ENCODE measurements at regions not wholly inside any gene's neighbourhood (a gene's known extent, or its start where the extent isn't known, plus 50 kb on each side); places are given as distances from the start of the nearest gene placed in this dataset.
A peak's percentile ranks its signal among the peaks of the same experiment; 100 is the strongest.

DNA sequence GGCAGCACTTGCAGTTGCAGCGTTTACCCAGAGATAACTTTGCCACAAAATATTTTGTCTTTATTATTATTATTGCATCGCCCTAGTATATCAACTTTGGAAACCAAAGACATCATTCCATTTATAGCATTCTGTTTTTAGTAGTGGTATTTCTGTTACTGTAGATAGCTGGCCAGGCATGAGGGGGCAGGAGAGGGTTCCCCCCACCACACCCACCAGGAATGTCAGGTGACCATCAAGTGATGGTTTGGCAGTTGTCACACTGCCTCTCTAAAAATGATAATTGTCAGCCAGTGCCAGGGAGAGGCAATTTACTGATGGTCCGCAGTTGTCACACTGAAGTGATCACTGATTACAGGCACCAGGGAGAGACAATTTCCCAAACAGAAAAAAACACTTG, 135.6 kb downstream of the TSEN15 start:
- no peak overlapping the region for H3K4me3 ChIP-seq
- intact Hi-C loops (cut with DNase I) = no loop called here
- H3K4me1 ChIP-seq = no peaks in the 10 kb centered on the region
- H3K27me3 ChIP-seq = no peaks in the 10 kb centered on the region
- H3K27ac ChIP-seq = no peak overlapping the region
- H3K36me3 ChIP-seq = no peaks in the 10 kb centered on the region
- no peak for DNase-seq (ENCODE audit: extremely low spot score in 2 of 2)
- no peak for TF ChIP-seq POLR2AphosphoS5 (IDR thresholded peaks at IDR 0.05; ENCODE audit: insufficient read depth in 1 of 2, low read depth in 1 of 2)
- no peak for TF ChIP-seq POLR2A (IDR thresholded peaks at IDR 0.05)
- TF ChIP-seq CTCF (IDR thresholded peaks at IDR 0.05) = no peak
- H3K9me3 ChIP-seq = no peaks in the 10 kb centered on the region

GRCh38 chr1:184188037-184188436, 136.5 kb downstream of the TSEN15 start:
- H3K27ac ChIP-seq = no peak overlapping the region
- DNase-seq (ENCODE audit: extremely low spot score in 2 of 2) = no peak
- no peaks in the 10 kb centered on the region for H3K36me3 ChIP-seq
- H3K4me1 ChIP-seq = no peaks in the 10 kb centered on the region
- H3K9me3 ChIP-seq = no peaks in the 10 kb centered on the region
- no peak overlapping the region for H3K4me3 ChIP-seq
- no peaks in the 10 kb centered on the region for H3K27me3 ChIP-seq
- intact Hi-C loops (cut with DNase I) = no loop called here
- no peak for TF ChIP-seq POLR2AphosphoS5 (IDR thresholded peaks at IDR 0.05; ENCODE audit: insufficient read depth in 1 of 2, low read depth in 1 of 2)
- TF ChIP-seq POLR2A (IDR thresholded peaks at IDR 0.05) = no peak
- no peak for TF ChIP-seq CTCF (IDR thresholded peaks at IDR 0.05)

GRCh38 chr1:184189361-184189760, 137.8 kb downstream of the TSEN15 start:
- no peaks in the 10 kb centered on the region for H3K27me3 ChIP-seq
- H3K9me3 ChIP-seq = no peaks in the 10 kb centered on the region
- no peak overlapping the region for H3K27ac ChIP-seq
- intact Hi-C loops (cut with DNase I) = no loop called here
- TF ChIP-seq CTCF (IDR thresholded peaks at IDR 0.05) (no peak), POLR2A (IDR thresholded peaks at IDR 0.05) (no peak), POLR2AphosphoS5 (IDR thresholded peaks at IDR 0.05; ENCODE audit: insufficient read depth in 1 of 2, low read depth in 1 of 2) (no peak)
- H3K4me3 ChIP-seq = no peak overlapping the region
- H3K36me3 ChIP-seq = no peaks in the 10 kb centered on the region
- no peaks in the 10 kb centered on the region for H3K4me1 ChIP-seq
- DNase-seq (ENCODE audit: extremely low spot score in 2 of 2) = no peak

DNA sequence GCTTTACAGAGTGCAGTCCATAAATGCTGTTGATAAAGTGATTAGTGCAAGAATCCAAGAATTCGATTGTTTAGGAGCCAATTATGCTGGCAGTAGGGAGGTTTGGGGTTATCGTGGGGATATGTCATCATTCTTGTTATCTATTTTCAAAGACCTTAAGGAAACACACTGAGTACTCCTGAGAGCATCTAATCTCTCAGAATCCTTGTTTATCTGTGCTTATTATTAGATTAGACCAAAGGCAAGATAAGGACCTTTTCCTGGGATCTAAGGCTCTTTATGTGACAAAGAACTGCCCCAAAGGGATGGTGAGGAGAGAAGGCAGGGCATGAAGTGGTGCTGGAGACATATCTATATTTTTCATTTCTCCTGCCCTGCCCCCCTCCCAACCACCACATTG, 139.1 kb downstream of the TSEN15 start:
- no peak for DNase-seq (ENCODE audit: extremely low spot score in 2 of 2)
- TF ChIP-seq POLR2AphosphoS5 (IDR thresholded peaks at IDR 0.05; ENCODE audit: insufficient read depth in 1 of 2, low read depth in 1 of 2) (no peak), POLR2A (IDR thresholded peaks at IDR 0.05) (no peak), CTCF (IDR thresholded peaks at IDR 0.05) (no peak)
- Histone ChIP-seq H3K27me3 (no peaks in the 10 kb centered on the region), H3K36me3 (no peaks in the 10 kb centered on the region), H3K4me1 (no peaks in the 10 kb centered on the region), H3K4me3 (no peak overlapping the region), H3K9me3 (no peaks in the 10 kb centered on the region), H3K27ac (no peak overlapping the region)
- intact Hi-C loops (cut with DNase I) = no loop called here

DNA sequence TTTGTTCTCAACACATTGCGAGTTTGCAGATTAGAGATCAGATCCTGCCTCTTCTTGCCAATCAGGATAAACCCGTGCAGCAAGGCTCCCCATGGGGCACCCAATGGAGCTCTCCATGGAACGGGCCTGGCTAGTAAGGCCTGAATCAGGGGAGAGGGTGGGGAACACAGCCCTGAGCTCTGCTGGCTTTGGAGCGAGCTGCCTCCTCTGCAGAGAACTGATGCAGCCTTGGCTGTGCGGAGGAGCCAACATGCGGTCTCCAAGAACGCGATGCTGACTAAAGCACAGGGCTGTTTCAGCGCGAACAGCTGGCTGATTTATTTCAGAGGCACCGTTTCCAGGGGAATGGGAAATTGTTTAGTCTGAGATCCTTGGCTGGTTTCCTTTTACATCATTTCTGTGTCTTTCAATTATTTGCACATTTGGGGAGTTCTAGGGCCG, 139.7 kb downstream of the TSEN15 start:
- Histone ChIP-seq H3K36me3 (no peaks in the 10 kb centered on the region), H3K4me1 (no peaks in the 10 kb centered on the region), H3K27ac (no peak overlapping the region), H3K4me3 (no peak overlapping the region), H3K9me3 (no peaks in the 10 kb centered on the region), H3K27me3 (no peaks in the 10 kb centered on the region)
- intact Hi-C loops (cut with DNase I) = no loop called here
- TF ChIP-seq POLR2AphosphoS5 (IDR thresholded peaks at IDR 0.05; ENCODE audit: insufficient read depth in 1 of 2, low read depth in 1 of 2) (peak; percentile 15 to 49), CTCF (IDR thresholded peaks at IDR 0.05) (no peak)
- no peak for DNase-seq (ENCODE audit: extremely low spot score in 2 of 2)

Measured in vagina (tissue), 2 donors.